GM19452 (cell line): ENCODE measurements at regions not wholly inside any gene's neighbourhood (a gene's known extent, or its start where the extent isn't known, plus 50 kb on each side); places are given as distances from the start of the nearest gene placed in this dataset.
"Not testable (repeated sequence)": the region's sequence is repeated elsewhere in the genome, so short reads cannot be mapped to it uniquely, and the experiment has no call there.

Source experiments
- ATAC-seq: cut with Tn5 transposase; IDR thresholded peaks from one replicate; pipeline ENCODE4 v1.9.1; 2021; ENCODE audit not compliant: unreplicated experiment

DNA sequence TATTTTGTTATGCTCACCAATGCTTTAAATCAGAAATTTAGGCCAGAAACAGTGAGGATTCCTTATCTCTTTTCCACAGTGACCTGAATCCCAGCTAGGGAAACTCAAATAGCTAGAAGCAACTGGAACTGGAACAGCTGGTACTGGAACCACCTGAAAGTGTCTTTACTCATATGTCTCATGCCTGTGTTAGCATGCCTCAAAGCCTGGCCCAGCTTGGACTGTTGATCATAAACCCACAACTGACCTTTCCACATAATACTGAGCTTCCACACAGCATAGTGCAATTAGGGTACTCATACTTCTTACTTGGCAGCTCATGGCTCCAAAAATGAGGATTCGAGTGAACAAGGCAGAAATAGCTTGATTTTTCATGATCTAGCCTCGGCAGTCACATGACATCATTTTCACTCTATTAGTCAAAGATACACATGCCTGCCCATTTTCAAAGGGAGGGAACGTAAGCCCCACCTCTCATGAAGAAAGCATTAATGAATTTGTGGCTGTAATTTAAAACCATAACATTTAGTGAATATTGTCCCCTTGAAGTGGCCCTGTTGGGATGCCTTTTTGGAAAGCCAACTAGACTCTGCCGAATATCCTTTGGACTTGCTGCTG, 80.8 kb upstream of the ACSL1 start:
- no peak for ATAC-seq

DNA sequence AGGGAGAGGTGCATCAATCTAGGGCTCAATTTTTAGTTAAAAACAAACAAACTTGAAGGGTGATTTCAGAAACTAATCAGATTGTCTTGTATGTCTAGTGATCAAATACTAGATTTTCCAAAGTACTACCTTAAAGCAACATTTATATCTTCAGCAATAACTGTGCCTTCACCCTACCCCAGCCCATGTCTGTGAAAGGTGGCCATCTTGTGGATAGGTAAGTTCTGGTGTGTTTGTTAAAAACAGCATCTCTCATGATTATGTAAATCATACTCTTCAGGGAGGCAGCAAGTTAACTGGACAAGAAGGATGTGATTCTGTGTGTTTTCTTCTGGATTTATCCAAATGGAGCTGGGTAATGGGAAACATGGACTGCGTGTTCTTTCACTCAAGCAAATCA, 81.4 kb upstream of the ACSL1 start:
- ATAC-seq = no peak

GRCh38 chr4:184907810-184908209, 82.0 kb upstream of the ACSL1 start:
- no peak for ATAC-seq

- ATAC-seq = no peak
Observed at GRCh38 chr4:184911310-184911709, 85.5 kb upstream of the ACSL1 start.

DNA sequence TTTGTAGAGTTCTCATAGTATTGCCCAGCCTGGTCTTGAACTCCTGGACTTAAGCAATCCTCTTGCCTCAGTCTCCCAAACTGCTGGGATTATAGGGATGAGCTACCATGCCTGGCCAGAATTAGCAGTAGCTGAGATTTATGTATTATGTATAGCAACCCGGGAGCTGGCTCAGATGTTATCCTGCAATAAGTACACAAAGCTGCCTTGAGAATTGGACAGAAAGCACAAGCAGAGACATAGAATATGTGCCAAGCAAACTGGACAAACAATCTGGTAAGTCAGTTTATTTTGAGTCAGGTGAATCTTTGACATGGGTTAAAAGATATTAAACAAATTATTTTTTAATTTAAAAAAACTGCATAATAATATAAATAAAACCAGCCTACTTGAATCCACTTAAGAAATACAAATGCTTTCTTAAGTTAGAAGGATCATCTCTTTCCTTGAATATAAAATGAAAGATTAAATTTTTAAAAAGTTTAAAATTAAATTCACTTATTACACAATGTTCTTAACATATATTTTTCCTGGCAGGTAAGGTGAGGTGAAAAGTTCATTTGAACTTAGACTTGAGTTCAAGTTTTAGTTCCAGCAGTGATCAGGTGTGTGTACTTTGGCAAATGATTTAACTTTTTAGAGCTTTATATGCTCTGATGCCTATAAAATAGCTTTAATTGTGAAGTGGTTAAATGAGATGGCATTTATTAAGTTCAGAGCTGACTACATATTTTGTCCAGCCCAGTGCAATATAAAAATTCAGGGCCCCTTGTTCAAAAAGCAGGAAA, 87.8 kb upstream of the ACSL1 start:
- no peak for ATAC-seq

GRCh38 chr4:184918799-184919198, 93.0 kb upstream of the ACSL1 start:
- ATAC-seq = not testable (repeated sequence)

DNA sequence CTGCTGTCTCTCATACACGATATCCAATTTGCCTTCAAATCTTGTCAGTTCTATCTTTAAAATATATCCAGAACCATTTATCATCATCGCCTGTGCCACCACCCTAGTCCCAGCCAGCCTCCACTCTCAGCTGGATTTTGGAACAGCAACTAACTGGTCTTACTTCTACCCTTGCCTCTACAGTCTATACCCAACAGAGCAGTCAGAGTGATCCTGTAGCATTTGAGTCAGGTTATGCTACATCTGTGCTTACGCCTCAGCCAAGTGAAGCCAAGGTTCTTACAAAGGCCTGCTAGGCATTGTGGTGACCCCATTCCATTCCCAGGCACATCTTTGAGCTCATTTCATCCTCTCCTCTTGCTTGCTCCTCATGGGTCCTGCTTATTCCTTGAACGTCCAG, 95.7 kb upstream of the ACSL1 start:
- ATAC-seq = no peak

DNA sequence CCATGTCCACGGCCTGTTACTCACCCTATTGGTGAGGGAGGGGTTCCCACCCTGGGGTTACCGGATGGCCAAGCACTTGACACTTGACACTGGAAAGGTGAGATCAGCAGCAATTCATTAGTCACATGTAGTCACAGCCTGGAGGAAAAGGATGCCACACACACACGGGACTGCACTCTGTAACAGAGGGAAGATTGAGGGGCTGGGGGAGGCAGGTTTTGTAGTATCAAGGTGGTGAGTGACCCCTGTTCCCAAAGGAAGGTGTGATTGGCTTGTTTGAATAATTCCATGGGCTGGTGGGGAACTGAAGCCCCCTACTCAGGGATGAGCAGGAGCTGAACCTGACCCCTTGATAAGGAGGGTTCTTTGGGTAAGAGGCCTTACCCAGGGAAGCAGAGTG, 96.0 kb upstream of the HELT start:
- no peak for ATAC-seq

GRCh38 chr4:184924516-184924915, 93.8 kb upstream of the HELT start:
- no peak for ATAC-seq

- ATAC-seq = no peak
Observed at GRCh38 chr4:184929476-184929875, 88.8 kb upstream of the HELT start.

GRCh38 chr4:184930026-184930425, 88.3 kb upstream of the HELT start:
- ATAC-seq = no peak

GRCh38 chr4:184932343-184932742, 85.9 kb upstream of the HELT start:
- no peak for ATAC-seq

- no peak for ATAC-seq
Observed at GRCh38 chr4:184933311-184933710, 85.0 kb upstream of the HELT start.

GRCh38 chr4:184934184-184934583, 84.1 kb upstream of the HELT start:
- ATAC-seq = no peak

GRCh38 chr4:184934961-184935360, 83.3 kb upstream of the HELT start:
- no peak for ATAC-seq

DNA sequence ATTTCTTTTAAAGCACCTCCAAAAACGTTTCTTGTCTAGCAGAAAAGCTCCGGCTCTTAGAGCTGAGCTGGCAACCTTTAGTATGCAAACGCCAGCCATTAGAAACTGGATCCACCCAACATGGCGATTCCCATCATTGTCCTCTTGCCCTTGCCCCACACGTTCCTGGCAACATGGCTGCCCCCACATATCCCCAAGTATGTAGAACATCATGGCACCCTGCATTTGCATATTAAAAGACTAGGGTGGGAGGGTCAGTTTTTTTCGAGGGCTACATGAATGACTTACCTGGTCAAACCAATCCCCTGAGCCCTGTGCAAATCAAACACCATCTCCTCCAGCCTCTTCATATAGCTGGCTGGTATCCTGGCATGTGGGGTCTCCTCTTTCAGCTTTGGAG, 82.2 kb upstream of the HELT start:
- no peak for ATAC-seq

DNA sequence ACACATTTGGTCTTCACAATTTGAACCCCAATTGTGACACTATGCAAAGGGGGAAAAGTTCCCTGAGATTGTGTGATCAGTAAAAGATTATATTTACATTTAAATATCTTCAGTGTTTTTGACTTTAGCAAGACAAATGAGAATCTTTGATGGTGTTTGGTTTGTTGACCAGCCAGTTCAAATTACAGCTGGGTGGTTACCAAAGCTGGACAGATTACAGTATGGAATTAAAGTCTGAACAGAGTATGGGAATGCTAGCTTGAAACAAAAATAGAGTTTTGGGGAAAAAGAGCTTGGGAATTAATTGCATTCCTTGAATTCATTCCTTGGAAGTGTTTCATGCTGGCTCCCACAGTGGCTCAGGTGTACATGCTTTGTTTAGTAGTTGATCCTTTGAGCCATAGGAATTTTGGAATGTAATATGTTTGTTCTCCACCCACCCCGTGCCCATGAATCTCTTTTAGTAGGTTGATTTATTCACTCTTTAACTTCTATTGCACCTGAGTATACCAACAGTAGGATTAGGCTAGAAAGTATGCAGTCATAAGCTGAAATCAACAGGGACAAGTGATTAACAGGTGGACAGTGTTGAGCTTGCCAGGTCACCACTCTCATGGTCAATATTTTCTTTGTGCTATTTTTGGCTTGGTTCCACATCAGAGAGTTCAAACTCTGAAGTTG, 81.1 kb upstream of the HELT start:
- no peak for ATAC-seq

- no peak for ATAC-seq
Observed at GRCh38 chr4:184937745-184938144, 80.5 kb upstream of the HELT start.

GRCh38 chr4:184938871-184939270, 79.4 kb upstream of the HELT start:
- no peak for ATAC-seq

- no peak for ATAC-seq
Observed at GRCh38 chr4:184939978-184940377, 78.3 kb upstream of the HELT start.

DNA sequence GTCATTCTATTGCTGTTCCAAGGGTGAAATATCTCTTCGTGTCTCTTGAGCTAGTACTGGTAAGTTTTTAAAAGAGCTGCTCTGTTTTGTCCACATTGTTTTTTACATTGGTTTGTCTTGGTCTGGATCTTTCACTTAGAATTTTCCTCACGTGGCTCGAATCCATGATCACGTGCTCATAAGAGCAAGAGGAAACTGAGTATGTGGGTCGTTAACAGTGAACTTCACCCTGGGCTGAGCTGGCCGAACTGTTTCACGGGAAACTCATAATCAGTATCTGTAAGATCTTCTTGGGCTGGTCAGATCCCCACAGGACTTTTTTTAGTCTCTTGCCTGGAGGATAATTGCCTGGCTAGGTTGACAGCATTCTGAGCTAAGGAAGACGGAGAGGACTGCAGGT, 77.8 kb upstream of the HELT start:
- no peak for ATAC-seq
